ENCODE measurements at regions not wholly inside any gene's neighbourhood (a gene's known extent, or its start where the extent isn't known, plus 50 kb on each side); places are given as distances from the start of the nearest gene placed in this dataset.

DNA sequence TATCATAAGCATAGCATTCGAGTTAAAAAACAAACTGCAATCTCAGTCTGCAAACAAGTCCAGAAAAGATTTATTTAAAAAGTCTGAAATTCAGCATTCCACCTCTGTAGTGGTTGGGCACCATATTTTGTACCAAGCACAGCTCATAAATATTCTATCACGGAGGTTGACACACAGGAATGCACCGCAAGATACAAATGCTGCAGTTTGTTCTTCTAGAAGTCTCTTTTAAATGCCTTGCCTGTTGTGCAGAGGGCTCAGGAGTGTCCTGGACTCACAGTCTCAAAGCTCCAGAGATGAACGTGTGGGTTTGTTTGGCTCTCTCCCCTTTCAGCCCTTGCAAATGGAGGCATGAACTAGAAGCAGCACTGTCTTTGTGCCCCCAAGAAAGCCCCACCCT, 212.4 kb upstream of the USP24 start:
- Histone ChIP-seq H3K4me1 (peaks cover 8% of the 10 kb centered on the region), H3K27me3 (no peaks in the 10 kb centered on the region), H3K4me3 (no peak overlapping the region), H3K27ac (no peak overlapping the region), H3K36me3 (no peaks in the 10 kb centered on the region), H3K9me3 (no peaks in the 10 kb centered on the region)
- no peak for TF ChIP-seq POLR2A (IDR thresholded peaks at IDR 0.05)
- no peak for TF ChIP-seq EP300 (IDR thresholded peaks at IDR 0.05)
- TF ChIP-seq, protein P1, sequence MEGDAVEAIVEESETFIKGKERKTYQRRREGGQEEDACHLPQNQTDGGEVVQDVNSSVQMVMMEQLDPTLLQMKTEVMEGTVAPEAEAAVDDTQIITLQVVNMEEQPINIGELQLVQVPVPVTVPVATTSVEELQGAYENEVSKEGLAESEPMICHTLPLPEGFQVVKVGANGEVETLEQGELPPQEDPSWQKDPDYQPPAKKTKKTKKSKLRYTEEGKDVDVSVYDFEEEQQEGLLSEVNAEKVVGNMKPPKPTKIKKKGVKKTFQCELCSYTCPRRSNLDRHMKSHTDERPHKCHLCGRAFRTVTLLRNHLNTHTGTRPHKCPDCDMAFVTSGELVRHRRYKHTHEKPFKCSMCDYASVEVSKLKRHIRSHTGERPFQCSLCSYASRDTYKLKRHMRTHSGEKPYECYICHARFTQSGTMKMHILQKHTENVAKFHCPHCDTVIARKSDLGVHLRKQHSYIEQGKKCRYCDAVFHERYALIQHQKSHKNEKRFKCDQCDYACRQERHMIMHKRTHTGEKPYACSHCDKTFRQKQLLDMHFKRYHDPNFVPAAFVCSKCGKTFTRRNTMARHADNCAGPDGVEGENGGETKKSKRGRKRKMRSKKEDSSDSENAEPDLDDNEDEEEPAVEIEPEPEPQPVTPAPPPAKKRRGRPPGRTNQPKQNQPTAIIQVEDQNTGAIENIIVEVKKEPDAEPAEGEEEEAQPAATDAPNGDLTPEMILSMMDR (IDR thresholded peaks at IDR 0.05) = no peak
- TF ChIP-seq POLR2AphosphoS5 (IDR thresholded peaks at IDR 0.05) = no peak
- WGBS = 72% methylated on average over 4 of the region's 4 CpGs
- DNase-seq (ENCODE audit: low spot score in 2 of 2) = no peak

DNA sequence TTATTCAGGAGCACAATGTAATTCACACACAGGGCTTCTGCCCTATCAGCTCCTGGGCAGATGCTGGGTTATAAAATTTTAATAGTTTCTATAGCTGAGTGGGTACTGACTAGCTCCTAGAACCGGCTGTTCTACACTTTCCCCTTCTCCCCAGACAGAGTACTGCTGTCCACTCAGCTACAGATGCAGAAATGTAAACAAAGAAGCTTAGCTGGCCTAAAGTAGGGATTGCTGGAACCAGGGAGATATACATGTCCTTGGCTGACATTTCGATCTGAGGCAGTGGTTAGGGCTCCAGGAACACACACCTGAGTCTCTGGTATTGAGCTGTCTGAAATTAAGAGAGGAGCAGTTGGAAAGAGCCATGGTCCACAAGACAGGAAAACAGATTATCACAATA, 211.5 kb upstream of the USP24 start:
- Histone ChIP-seq H3K27ac (no peak overlapping the region), H3K9me3 (peaks cover 4% of the 10 kb centered on the region), H3K27me3 (no peaks in the 10 kb centered on the region), H3K4me3 (no peak overlapping the region), H3K36me3 (no peaks in the 10 kb centered on the region), H3K4me1 (peaks cover 8% of the 10 kb centered on the region)
- TF ChIP-seq, protein P1 (IDR thresholded peaks at IDR 0.05) = no peak
- TF ChIP-seq POLR2AphosphoS5 (IDR thresholded peaks at IDR 0.05) = no peak
- no peak for DNase-seq (ENCODE audit: low spot score in 2 of 2)
- WGBS = 72% methylated on average over 2 of the region's 2 CpGs

DNA sequence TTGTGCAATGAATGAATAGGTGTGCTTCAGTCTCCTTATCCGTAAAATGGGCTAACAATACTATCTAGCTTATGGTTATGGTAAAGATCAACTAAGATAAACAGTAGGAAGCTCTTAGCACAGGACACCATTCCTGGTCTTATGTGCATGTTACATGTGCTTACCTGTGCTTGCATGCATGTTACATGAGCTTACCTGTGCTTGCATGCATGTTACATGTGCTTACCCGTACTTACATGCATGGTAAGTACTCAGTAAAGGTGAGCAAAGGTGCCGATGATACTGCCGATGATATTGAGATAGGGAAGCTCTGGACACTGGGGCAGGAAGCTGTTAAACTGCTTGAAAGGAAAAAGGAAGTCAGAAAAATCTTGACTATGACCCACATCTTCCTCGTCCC, 211.0 kb upstream of the USP24 start:
- 83% methylated on average over 5 of the region's 5 CpGs for WGBS
- TF ChIP-seq, protein P1 (IDR thresholded peaks at IDR 0.05) = no peak
- TF ChIP-seq POLR2AphosphoS5 (IDR thresholded peaks at IDR 0.05) (no peak), EP300 (IDR thresholded peaks at IDR 0.05) (no peak), POLR2A (IDR thresholded peaks at IDR 0.05) (no peak)
- Histone ChIP-seq H3K27ac (no peak overlapping the region), H3K4me1 (peaks cover 8% of the 10 kb centered on the region), H3K4me3 (no peak overlapping the region), H3K36me3 (no peaks in the 10 kb centered on the region), H3K27me3 (no peaks in the 10 kb centered on the region), H3K9me3 (peaks cover 4% of the 10 kb centered on the region)
- no peak for DNase-seq (ENCODE audit: low spot score in 2 of 2)

DNA sequence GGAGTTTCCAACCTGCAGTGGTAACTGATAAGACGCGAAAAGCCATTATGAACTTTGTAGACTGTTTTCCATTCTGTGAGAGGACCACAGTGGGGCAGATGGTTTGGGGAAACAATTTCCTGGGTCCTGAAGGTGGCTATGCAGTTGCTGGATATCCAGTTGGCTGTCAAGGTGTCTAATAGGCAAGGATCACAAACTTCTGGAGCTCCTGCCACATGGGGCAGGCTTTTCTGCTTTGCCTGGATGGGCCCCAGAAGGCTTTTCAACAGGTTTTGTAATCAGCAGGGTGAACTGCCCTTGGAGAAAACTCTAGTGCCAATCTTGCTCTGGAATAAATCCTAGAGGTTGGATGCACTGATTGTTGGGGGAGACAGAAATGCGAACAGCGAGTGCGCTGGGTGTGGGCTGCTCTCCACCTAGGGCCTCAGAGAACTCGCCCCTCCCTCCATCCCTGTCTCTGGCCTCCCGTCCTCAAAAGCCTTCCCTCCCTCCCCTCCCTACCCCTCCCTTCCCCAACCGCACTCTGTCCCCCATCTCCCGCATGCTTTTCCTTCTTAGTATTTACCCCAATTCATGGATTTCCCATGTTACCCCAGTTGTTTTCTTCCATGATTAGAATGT, 210.3 kb upstream of the USP24 start:
- H3K4me1 ChIP-seq = peaks cover 2% of the 10 kb centered on the region
- H3K27me3 ChIP-seq = no peaks in the 10 kb centered on the region

DNA sequence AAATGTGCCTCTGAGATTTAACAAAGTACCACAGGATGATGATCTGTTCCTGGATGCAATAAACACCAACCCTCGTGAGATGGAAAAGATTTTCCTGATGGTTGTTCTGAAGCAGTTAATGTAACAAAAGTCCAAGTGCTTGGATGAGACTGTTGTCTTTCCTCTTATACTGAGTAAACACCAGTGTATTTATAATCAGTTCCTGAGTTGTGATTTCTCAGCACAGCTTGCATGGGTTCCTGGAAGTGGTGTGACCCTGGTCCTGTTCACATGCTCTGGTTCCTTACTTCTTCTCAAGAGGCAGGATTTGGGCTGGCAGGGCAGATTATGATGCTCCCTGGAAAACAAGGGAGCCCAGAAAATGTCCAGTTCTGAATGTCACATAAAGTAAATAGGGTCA, 208.2 kb upstream of the USP24 start:
- H3K4me1 ChIP-seq = no peaks in the 10 kb centered on the region
- no peaks in the 10 kb centered on the region for H3K36me3 ChIP-seq
- H3K27ac ChIP-seq = no peak overlapping the region
- peaks cover 4% of the 10 kb centered on the region for H3K9me3 ChIP-seq
- H3K4me3 ChIP-seq = no peak overlapping the region
- WGBS = 55% methylated on average over 1 of the region's 1 CpG
- TF ChIP-seq POLR2AphosphoS5 (IDR thresholded peaks at IDR 0.05) (no peak), POLR2A (IDR thresholded peaks at IDR 0.05) (no peak), EP300 (IDR thresholded peaks at IDR 0.05) (no peak)
- TF ChIP-seq, protein P1 (IDR thresholded peaks at IDR 0.05) = no peak
- no peak for DNase-seq (ENCODE audit: low spot score in 2 of 2)
- no peaks in the 10 kb centered on the region for H3K27me3 ChIP-seq

More for the DNA sequence above, 210.3 kb upstream of the USP24 start:
- Histone ChIP-seq H3K36me3 (no peaks in the 10 kb centered on the region), H3K27ac (no peak overlapping the region), H3K4me3 (no peak overlapping the region), H3K9me3 (peaks cover 4% of the 10 kb centered on the region)
- no peak for TF ChIP-seq EP300 (IDR thresholded peaks at IDR 0.05)
- no peak for TF ChIP-seq POLR2AphosphoS5 (IDR thresholded peaks at IDR 0.05)
- TF ChIP-seq POLR2A (IDR thresholded peaks at IDR 0.05) = no peak
- DNase-seq (ENCODE audit: low spot score in 2 of 2) = no peak
- WGBS = 96% methylated on average over 9 of the region's 9 CpGs

Measured in suprapubic skin (tissue), 4 donors.